IMR-90 (cell line): ENCODE measurements at regions not wholly inside any gene's neighbourhood (a gene's known extent, or its start where the extent isn't known, plus 50 kb on each side); places are given as distances from the start of the nearest gene placed in this dataset.

ENCODE experiments used
- ATAC-seq: fragments of 200-7000 bp; cut with Tn5 transposase; 2 replicates; pipeline ENCODE4 v1.9.1; 2020; ENCODE audit warnings: low read depth, mild to moderate bottlenecking, moderate library complexity
- BruUV-seq: library from RNA; stranded (reverse); fragments of 400-500 nt; replicated peaks from 2 replicates; lab custom pipeline; 2021; lab: Mats Ljungman, UMichigan
- CTCF ChIA-PET: fragments of 300-600 bp; formaldehyde crosslinking; extraction: SDS; loops from one replicate; lab custom pipeline; 2021; ENCODE audit warnings: antibody characterized with exemption; lab: Yijun Ruan, JAX
- POLR2A ChIA-PET: fragments of 300-600 bp; sonication (Branson Sonifier 250); formaldehyde crosslinking; loops from one replicate; lab custom pipeline; 2022; ENCODE audit warnings: antibody characterized with exemption; ENCODE audit not compliant: unreplicated experiment; lab: Charles Lee
- DNase-seq: peaks from one replicate; pipeline ENCODE4 v3.0.0; 2013
- H2AFZ ChIP-seq: replicated peaks from 2 replicates; pipeline ENCODE3; 2013; ENCODE audit warnings: low read length, mild to moderate bottlenecking; ENCODE audit not compliant: poor library complexity
- H2AK5ac ChIP-seq: 2 replicates; pipeline ENCODE4 v1.6.1; 2013; ENCODE audit warnings: low read depth, low read length, inconsistent platforms
- H2AK9ac ChIP-seq: replicated peaks from 2 replicates; pipeline ENCODE3; 2013; ENCODE audit warnings: mild to moderate bottlenecking, low read depth, low read length, moderate library complexity; ENCODE audit not compliant: poor library complexity
- H2BK120ac ChIP-seq: 2 replicates; pipeline ENCODE4 v1.6.1; 2013; ENCODE audit warnings: low read depth, low read length, inconsistent platforms
- H2BK15ac ChIP-seq: 3 replicates; pipeline ENCODE4 v1.6.1; 2013; ENCODE audit warnings: low read depth, low read length, inconsistent platforms
- H2BK20ac ChIP-seq: 2 replicates; pipeline ENCODE4 v1.6.1; 2013; ENCODE audit warnings: low read depth, mild to moderate bottlenecking, inconsistent platforms, low read length, moderate library complexity
- H2BK5ac ChIP-seq: 2 replicates; pipeline ENCODE4 v1.6.1; 2013; ENCODE audit warnings: mild to moderate bottlenecking, low read depth, low read length, inconsistent platforms; ENCODE audit not compliant: poor library complexity, severe bottlenecking
- H3K14ac ChIP-seq: replicated peaks from 2 replicates; pipeline ENCODE4 v1.6.1; 2013; ENCODE audit warnings: low read depth, low read length, inconsistent platforms
- H3K18ac ChIP-seq: 2 replicates; pipeline ENCODE4 v1.6.1; 2013; ENCODE audit warnings: low read depth, low read length, control low read depth
- H3K23ac ChIP-seq: 2 replicates; pipeline ENCODE4 v1.6.1; 2013; ENCODE audit warnings: low read depth, low read length, inconsistent platforms
- H3K27ac ChIP-seq: 2 replicates; pipeline ENCODE4 v1.5.1; 2013; ENCODE audit warnings: mild to moderate bottlenecking, control low read depth, low read length; ENCODE audit not compliant: insufficient read depth
- H3K27me3 ChIP-seq: 2 replicates; pipeline ENCODE4 v1.6.1; 2013; ENCODE audit warnings: low read length; ENCODE audit not compliant: control insufficient read depth, insufficient read depth
- H3K36me3 ChIP-seq: 2 replicates; pipeline ENCODE4 v1.6.1; 2013; ENCODE audit warnings: low read length, mixed read lengths; ENCODE audit not compliant: control insufficient read depth, insufficient read depth
- H3K4ac ChIP-seq: 2 replicates; pipeline ENCODE4 v1.6.1; 2013; ENCODE audit warnings: low read depth, low read length, inconsistent platforms
- H3K4me1 ChIP-seq: 2 replicates; pipeline ENCODE4 v1.6.1; 2013; ENCODE audit warnings: low read length, mixed read lengths; ENCODE audit not compliant: control insufficient read depth, insufficient read depth
- H3K4me2 ChIP-seq: 2 replicates; pipeline ENCODE4 v1.6.1; 2013; ENCODE audit warnings: low read depth, mild to moderate bottlenecking, control low read depth, low read length, moderate library complexity
- H3K4me3 ChIP-seq: 2 replicates; pipeline ENCODE4 v1.5.1; 2013; ENCODE audit warnings: low read depth, mild to moderate bottlenecking, control low read depth, low read length, moderate library complexity; ENCODE audit not compliant: insufficient read depth
- H3K56ac ChIP-seq: 2 replicates; pipeline ENCODE4 v1.6.1; 2013; ENCODE audit warnings: low read length, inconsistent platforms; ENCODE audit not compliant: insufficient read depth; ENCODE audit errors: extremely low read depth
- H3K79me1 ChIP-seq, 2 experiments: 2 replicates each; pipeline ENCODE4 v1.6.1; 2013; ENCODE audit warnings: low read length in 2 of 2, inconsistent platforms in 1 of 2, low read depth in 1 of 2
- H3K9ac ChIP-seq: 2 replicates; pipeline ENCODE4 v1.6.1; 2013; ENCODE audit warnings: low read depth, low read length, control low read depth
- H3K9me1 ChIP-seq: 2 replicates; pipeline ENCODE4 v1.6.1; 2013; ENCODE audit warnings: low read length, inconsistent platforms; ENCODE audit not compliant: insufficient read depth
- H3K9me3 ChIP-seq: 2 replicates; pipeline ENCODE4 v1.6.1; 2013; ENCODE audit warnings: low read length; ENCODE audit not compliant: control insufficient read depth, insufficient read depth
- H4K20me1 ChIP-seq: 2 replicates; pipeline ENCODE4 v1.6.1; 2013; ENCODE audit warnings: low read length, inconsistent platforms; ENCODE audit not compliant: insufficient read depth
- H4K5ac ChIP-seq: 2 replicates; pipeline ENCODE4 v1.6.1; 2013; ENCODE audit warnings: mild to moderate bottlenecking, low read depth, low read length, control low read depth
- H4K8ac ChIP-seq, 2 experiments: 2 replicates each; pipeline ENCODE4 v1.6.1; 2013; ENCODE audit warnings: low read depth in 2 of 2, low read length in 2 of 2, control low read depth in 1 of 2, inconsistent platforms in 1 of 2
- H4K91ac ChIP-seq: 2 replicates; pipeline ENCODE4 v1.6.1; 2013; ENCODE audit warnings: low read depth, low read length, inconsistent platforms; ENCODE audit not compliant: insufficient read depth
- BHLHE40 ChIP-seq: fragments of 150-350 bp; IDR thresholded peaks from 2 replicates; pipeline ENCODE4 v1.6.1; 2016; ENCODE audit warnings: mild to moderate bottlenecking, low read depth, low read length
- CEBPB ChIP-seq: IDR thresholded peaks from 2 replicates; pipeline ENCODE4 v1.6.1; 2012; ENCODE audit warnings: low read depth, low read length, improper control_type of control experiment
- CHD1 ChIP-seq: IDR thresholded peaks from 2 replicates; pipeline ENCODE4 v1.6.1; 2012; ENCODE audit warnings: low read depth, low read length, improper control_type of control experiment
- CTCF ChIP-seq: conservative IDR thresholded peaks from 2 replicates; pipeline ENCODE4 v1.5.1; 2012; ENCODE audit warnings: mild to moderate bottlenecking, low read depth, low read length, improper control_type of control experiment
- ELK1 ChIP-seq: fragments of 150-350 bp; IDR thresholded peaks from 2 replicates; pipeline ENCODE4 v1.6.1; 2016; ENCODE audit warnings: low read depth, mild to moderate bottlenecking, low read length, moderate library complexity, borderline replicate concordance
- FOS ChIP-seq: fragments of 150-350 bp; IDR thresholded peaks from 2 replicates; pipeline ENCODE4 v1.6.1; 2016; ENCODE audit warnings: low read depth, low read length
- MAFK ChIP-seq: IDR thresholded peaks from 2 replicates; pipeline ENCODE4 v1.6.1; 2012; ENCODE audit warnings: low read depth, low read length, improper control_type of control experiment
- MAZ ChIP-seq: IDR thresholded peaks from 2 replicates; pipeline ENCODE4 v1.6.1; 2012; ENCODE audit warnings: low read depth, mild to moderate bottlenecking, low read length, improper control_type of control experiment, moderate library complexity, borderline replicate concordance
- MXI1 ChIP-seq: IDR thresholded peaks from 2 replicates; pipeline ENCODE4 v1.6.1; 2012; ENCODE audit warnings: low read depth, mild to moderate bottlenecking, low read length, moderate library complexity, borderline replicate concordance
- NFE2L2 ChIP-seq: fragments of 150-350 bp; IDR thresholded peaks from 2 replicates; pipeline ENCODE4 v1.6.1; 2016; ENCODE audit warnings: low read depth, mild to moderate bottlenecking, low read length
- POLR2A ChIP-seq: IDR thresholded peaks from 2 replicates; pipeline ENCODE4 v1.6.1; 2012; ENCODE audit warnings: mild to moderate bottlenecking, low read depth, low read length
- RAD21 ChIP-seq: IDR thresholded peaks from 2 replicates; pipeline ENCODE4 v1.6.1; 2012; ENCODE audit warnings: low read length, improper control_type of control experiment
- RCOR1 ChIP-seq: IDR thresholded peaks from 2 replicates; pipeline ENCODE4 v1.6.1; 2012; ENCODE audit warnings: mild to moderate bottlenecking, low read length, improper control_type of control experiment; ENCODE audit not compliant: insufficient replicate concordance
- RFX5 ChIP-seq: IDR thresholded peaks from 2 replicates; pipeline ENCODE4 v1.8.0; 2012; ENCODE audit warnings: low read depth, mild to moderate bottlenecking, low read length, moderate library complexity
- SMC3 ChIP-seq: fragments of 150-350 bp; IDR thresholded peaks from 2 replicates; pipeline ENCODE4 v1.6.1; 2016; ENCODE audit warnings: low read depth, mild to moderate bottlenecking, antibody characterized with exemption, low read length, moderate library complexity
- USF2 ChIP-seq: fragments of 150-350 bp; IDR thresholded peaks from 2 replicates; pipeline ENCODE4 v1.6.1; 2017; ENCODE audit warnings: mild to moderate bottlenecking, antibody characterized with exemption, low read length, low read depth
- WGBS, 2 experiments: methylation state at CpG; one replicate each; pipeline versions ENCODE4 v1.1.5 to v1.1.7; 2013; ENCODE audit warnings: missing lambda C conversion rate in 2 of 2; ENCODE audit not compliant: insufficient read length in 1 of 2; ENCODE audit errors: extremely low coverage in 2 of 2; 5-methylcytosine and 5-hydroxymethylcytosine counted together
- dilution Hi-C: fragments of 300-500 bp; cut with HindIII; formaldehyde crosslinking; loops from one replicate; pipeline ENCODE4 v1.14.3; 2018; ENCODE audit warnings: low sequenced_read_pairs; ENCODE audit not compliant: unreplicated experiment
- in situ Hi-C: fragments of 300-500 bp; cut with MboI; formaldehyde crosslinking; loops from 3 replicates; pipeline ENCODE4 v1.14.3; 2019; ENCODE audit warnings: low sequenced_read_pairs, inconsistent platforms, mixed read lengths
- intact Hi-C: fragments of 100-400 bp; cut with micrococcal nuclease; formaldehyde crosslinking; loops from 2 replicates; pipeline ENCODE4 v1.10.0; 2022

DNA sequence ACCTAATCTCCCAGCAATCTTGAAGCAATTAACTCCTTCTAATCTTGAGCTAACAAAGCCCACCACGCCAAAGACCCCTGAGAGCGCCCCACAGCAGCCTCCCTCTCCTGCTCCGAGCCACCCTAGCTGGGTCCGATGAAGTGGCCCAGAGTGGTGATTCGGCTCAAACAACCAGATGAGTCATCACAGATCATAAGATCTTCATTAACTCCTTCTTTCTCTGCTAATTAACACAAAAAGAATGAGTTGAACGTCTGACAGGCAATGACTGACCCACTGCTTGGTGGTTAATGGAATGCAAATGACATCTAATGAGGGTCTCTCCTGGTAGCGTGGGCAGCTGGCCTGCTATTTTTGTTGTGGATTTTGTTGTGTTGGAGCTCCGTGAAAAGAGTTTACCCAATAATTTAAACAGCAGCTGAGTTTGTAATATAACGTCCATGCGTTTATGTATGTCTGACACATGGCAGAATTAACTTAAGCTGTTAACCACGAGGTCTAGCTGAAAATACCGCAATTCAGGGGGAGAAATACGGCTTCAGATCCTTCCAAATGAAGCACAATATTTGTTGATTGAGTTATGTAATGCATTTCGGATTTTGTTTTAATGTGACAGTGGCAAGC, 161.4 kb downstream of the RAB11FIP2 start:
- H3K27ac ChIP-seq = no peak overlapping the region
- POLR2A ChIA-PET = no interaction called here
- no peak overlapping the region for H3K9ac ChIP-seq

More for the DNA sequence above, 161.4 kb downstream of the RAB11FIP2 start:
- no peak overlapping the region for H3K4ac ChIP-seq
- H2AFZ ChIP-seq = no peak overlapping the region
- no peak overlapping the region for H4K8ac ChIP-seq
- no peaks in the 10 kb centered on the region for H3K4me1 ChIP-seq
- intact Hi-C loops (no loop called here), dilution Hi-C loops (no loop called here), in situ Hi-C loops (no loop called here)
- H3K9me1 ChIP-seq = no peaks in the 10 kb centered on the region
- TF ChIP-seq FOS = no peak
- no peak for TF ChIP-seq CEBPB
- TF ChIP-seq RAD21 = no peak
- no peak for TF ChIP-seq MXI1
- no peak for TF ChIP-seq NFE2L2
- no peak for TF ChIP-seq USF2
- no peak for TF ChIP-seq CTCF
- TF ChIP-seq POLR2A = no peak
- TF ChIP-seq CHD1 = no peak
- TF ChIP-seq BHLHE40 = no peak
- TF ChIP-seq ELK1 = no peak
- TF ChIP-seq RCOR1 = no peak
- TF ChIP-seq MAFK = no peak
- TF ChIP-seq MAZ = no peak
- TF ChIP-seq RFX5 = no peak
- TF ChIP-seq SMC3 = no peak
- H3K79me1 ChIP-seq = no peaks in the 10 kb centered on the region
- H4K20me1 ChIP-seq = no peaks in the 10 kb centered on the region
- H3K4me2 ChIP-seq = no peak overlapping the region
- no peak overlapping the region for H3K56ac ChIP-seq
- peaks cover 6% of the 10 kb centered on the region; the same call in 1 of the 2 replicates for H3K9me3 ChIP-seq
- H2AK5ac ChIP-seq = no peak overlapping the region
- H2BK15ac ChIP-seq = no peak overlapping the region
- ATAC-seq = no peak
- DNase-seq = no peak
- no peak overlapping the region for H3K18ac ChIP-seq
- no peak overlapping the region for H2BK120ac ChIP-seq
- H3K23ac ChIP-seq = no peak overlapping the region
- H3K14ac ChIP-seq = no peak overlapping the region
- CTCF ChIA-PET = no interaction called here
- no peak overlapping the region for H4K91ac ChIP-seq
- H2BK5ac ChIP-seq = no peak overlapping the region
- no peaks in the 10 kb centered on the region for H3K36me3 ChIP-seq
- H2BK20ac ChIP-seq = no peak overlapping the region
- no CpG with 5 or more reads among the region's 14 CpGs for WGBS, 2 experiments
- no TSS peak for BruUV-seq
- H4K5ac ChIP-seq = no peak overlapping the region
- no peaks in the 10 kb centered on the region for H3K27me3 ChIP-seq
- H3K4me3 ChIP-seq = no peak overlapping the region
- no peak overlapping the region for H2AK9ac ChIP-seq
